Vagina (tissue), 2 donors: ENCODE measurements at regions not wholly inside any gene's neighbourhood (a gene's known extent, or its start where the extent isn't known, plus 50 kb on each side); places are given as distances from the start of the nearest gene placed in this dataset.

ENCODE experiments used
- DNase-seq, 2 donors: peaks; one replicate each; pipeline ENCODE4 v3.0.0-alpha.2; 2017; ENCODE audit errors: extremely low spot score in 2 of 2
- H3K27ac ChIP-seq: fragments of 200-600 bp; sonication (generic); one replicate; pipeline ENCODE4 v1.5.1; 2019
- H3K27me3 ChIP-seq: fragments of 200-600 bp; sonication (generic); one replicate; pipeline ENCODE4 v1.5.1; 2019
- H3K36me3 ChIP-seq, 2 donors: fragments of 200-600 bp; sonication (generic); one replicate each; pipeline ENCODE4 v1.5.1; 2017 to 2019
- H3K4me1 ChIP-seq: fragments of 200-600 bp; sonication (generic); one replicate; pipeline ENCODE4 v1.5.1; 2019
- H3K4me3 ChIP-seq, 2 donors: fragments of 200-600 bp; sonication (generic); 1 replicate in 1 of 2; 2 replicates in 1 of 2; pipeline ENCODE4 v1.5.1; 2016 to 2019
- H3K9me3 ChIP-seq: fragments of 200-600 bp; sonication (generic); one replicate; pipeline ENCODE4 v1.5.1; 2019
- CTCF ChIP-seq, 3 experiments: fragments of 450-650 bp in 2 of 3; fragments of 200-600 bp in 1 of 3; sonication (generic) in 1 of 3; IDR thresholded peaks; one replicate each; pipeline ENCODE4 v1.5.1; 2017 to 2019; ENCODE audit warnings: antibody characterized with exemption in 3 of 3, mild to moderate bottlenecking in 2 of 3, moderate library complexity in 2 of 3
- POLR2A ChIP-seq, 2 donors: fragments of 450-650 bp; IDR thresholded peaks; one replicate each; pipeline ENCODE4 v1.6.1; 2017; ENCODE audit warnings: antibody characterized with exemption in 2 of 2, mild to moderate bottlenecking in 2 of 2, moderate library complexity in 2 of 2
- POLR2AphosphoS5 ChIP-seq, 2 donors: sonication (generic); formaldehyde crosslinking; IDR thresholded peaks; one replicate each; pipeline ENCODE4 v1.9.0; 2017; ENCODE audit warnings: antibody characterized with exemption in 2 of 2, mild to moderate bottlenecking in 2 of 2, low read depth in 1 of 2; ENCODE audit not compliant: insufficient read depth in 1 of 2
- intact Hi-C: fragments of 100-400 bp; cut with DNase I; formaldehyde crosslinking; loops from one replicate; pipeline ENCODE4 v1.15.1; 2023

- Histone ChIP-seq H3K27me3 (no peaks in the 10 kb centered on the region), H3K36me3 (no peaks in the 10 kb centered on the region), H3K4me1 (peaks cover 2% of the 10 kb centered on the region), H3K9me3 (no peaks in the 10 kb centered on the region), H3K27ac (no peak overlapping the region), H3K4me3 (no peak overlapping the region)
- intact Hi-C loops = no loop called here
- no peak for DNase-seq
- TF ChIP-seq CTCF (IDR thresholded peaks at IDR 0.05) = no peak
- TF ChIP-seq POLR2AphosphoS5 (IDR thresholded peaks at IDR 0.05; ENCODE audit: insufficient read depth in 1 of 2, low read depth in 1 of 2) = no peak
- TF ChIP-seq POLR2A (IDR thresholded peaks at IDR 0.05) = no peak
These were observed 167.2 kb upstream of the IRF2BP2 start for GRCh38 chr1:234776876-234777855.

DNA sequence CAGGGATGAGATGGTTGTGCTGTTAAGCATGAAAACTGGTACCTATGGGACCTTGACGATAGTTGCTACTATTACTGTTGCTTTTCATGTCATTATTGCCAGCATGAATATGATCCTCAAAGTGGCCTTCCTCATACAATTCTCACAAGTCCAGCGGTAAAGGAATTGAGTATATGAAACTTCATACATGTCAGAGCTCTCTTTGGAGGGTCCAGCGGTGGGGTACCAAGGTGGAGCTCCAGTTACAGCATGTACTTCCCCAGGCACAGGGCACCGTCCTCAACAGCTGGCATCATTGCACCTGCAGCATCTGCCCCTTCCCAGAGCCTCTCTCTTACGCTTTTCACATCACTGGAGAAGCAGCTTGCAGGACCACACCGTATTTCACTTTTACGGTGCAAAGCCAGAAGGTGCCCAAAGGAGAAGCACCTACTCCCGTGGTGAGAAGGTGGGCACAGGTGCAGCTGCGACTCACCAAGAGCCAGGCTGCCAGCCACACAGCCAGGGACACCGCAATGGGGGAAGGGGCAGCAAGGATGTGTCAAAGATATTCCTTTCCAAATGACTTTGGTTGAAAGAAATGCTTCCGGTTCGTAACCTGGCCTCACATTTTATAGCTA lies 166.4 kb upstream of the IRF2BP2 start:
- no peak overlapping the region for H3K4me3 ChIP-seq
- no peaks in the 10 kb centered on the region for H3K27me3 ChIP-seq
- no peaks in the 10 kb centered on the region for H3K36me3 ChIP-seq
- H3K4me1 ChIP-seq = peaks cover 9% of the 10 kb centered on the region
- intact Hi-C loops = no loop called here
- TF ChIP-seq CTCF (IDR thresholded peaks at IDR 0.05) = no peak
- TF ChIP-seq POLR2AphosphoS5 (IDR thresholded peaks at IDR 0.05; ENCODE audit: insufficient read depth in 1 of 2, low read depth in 1 of 2) = no peak
- no peak for TF ChIP-seq POLR2A (IDR thresholded peaks at IDR 0.05)
- no peak overlapping the region for H3K27ac ChIP-seq
- no peaks in the 10 kb centered on the region for H3K9me3 ChIP-seq
- DNase-seq = no peak

- Histone ChIP-seq H3K4me1 (peaks cover 9% of the 10 kb centered on the region), H3K4me3 (no peak overlapping the region), H3K27ac (no peak overlapping the region), H3K9me3 (no peaks in the 10 kb centered on the region), H3K36me3 (no peaks in the 10 kb centered on the region), H3K27me3 (no peaks in the 10 kb centered on the region)
- intact Hi-C loops = no loop called here
- TF ChIP-seq POLR2A (IDR thresholded peaks at IDR 0.05) (no peak), CTCF (IDR thresholded peaks at IDR 0.05) (no peak), POLR2AphosphoS5 (IDR thresholded peaks at IDR 0.05; ENCODE audit: insufficient read depth in 1 of 2, low read depth in 1 of 2) (no peak)
- DNase-seq = no peak
These were observed 165.7 kb upstream of the IRF2BP2 start for GRCh38 chr1:234775477-234776246.

DNA sequence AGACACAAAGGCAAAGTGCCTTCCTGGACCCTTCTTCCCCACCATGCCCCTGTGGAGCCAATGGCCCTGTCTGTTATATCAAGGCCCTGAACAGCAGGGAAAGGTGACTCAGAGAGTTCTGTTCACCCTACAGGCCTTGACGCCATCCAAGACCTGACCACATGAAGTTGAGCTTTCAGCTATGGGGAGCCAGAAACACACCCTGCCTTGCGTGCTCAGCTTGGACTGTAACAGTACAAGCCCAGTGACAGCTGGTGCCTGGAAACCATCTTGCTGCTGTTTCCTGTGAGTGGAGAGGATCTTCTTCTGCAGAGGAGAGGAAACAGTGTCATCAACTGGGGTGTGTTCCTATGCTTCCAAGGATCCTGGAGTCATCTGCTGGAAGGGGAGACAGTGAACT lies 165.0 kb upstream of the IRF2BP2 start:
- no peak for DNase-seq
- no peaks in the 10 kb centered on the region for H3K27me3 ChIP-seq

DNA sequence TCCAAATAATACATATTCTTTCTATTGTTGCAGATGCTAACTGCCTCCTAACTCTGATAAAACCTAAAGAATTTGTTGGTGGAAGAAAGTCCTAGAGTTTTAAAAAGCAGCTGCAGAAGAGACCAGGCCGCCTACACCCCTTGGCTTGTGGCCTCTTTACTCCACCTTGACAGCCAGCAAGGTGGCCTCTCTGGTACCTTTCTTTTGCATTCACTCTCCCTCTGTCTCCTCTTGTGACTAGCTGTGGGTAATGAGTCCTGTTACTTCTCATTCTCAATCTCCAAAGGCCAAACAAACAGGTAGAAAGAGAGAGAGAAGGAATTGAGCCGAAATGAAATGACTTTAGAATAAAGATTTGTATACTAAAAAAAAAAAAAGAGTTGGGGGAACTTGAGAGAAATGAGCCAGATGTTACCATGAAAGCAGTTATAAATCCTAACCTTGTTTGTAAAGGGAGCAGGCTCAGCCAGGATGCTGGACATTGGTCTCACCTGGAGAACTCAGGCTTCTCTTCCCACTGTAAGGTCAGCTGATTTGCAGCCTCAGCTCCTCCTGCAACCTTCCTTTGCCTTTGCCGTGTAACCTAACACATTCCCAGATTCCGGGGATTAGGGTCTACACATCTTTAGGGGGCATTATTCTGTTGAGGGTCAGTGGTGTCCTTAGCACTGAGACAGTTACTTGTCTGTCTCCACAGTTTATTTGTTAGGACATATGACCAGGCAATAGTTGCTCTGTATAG lies 164.1 kb upstream of the IRF2BP2 start:
- DNase-seq = no peak
- Histone ChIP-seq H3K4me1 (peaks cover 9% of the 10 kb centered on the region), H3K27ac (no peak overlapping the region), H3K27me3 (no peaks in the 10 kb centered on the region), H3K4me3 (no peak overlapping the region), H3K36me3 (no peaks in the 10 kb centered on the region), H3K9me3 (no peaks in the 10 kb centered on the region)
- intact Hi-C loops = no loop called here
- no peak for TF ChIP-seq POLR2AphosphoS5 (IDR thresholded peaks at IDR 0.05; ENCODE audit: insufficient read depth in 1 of 2, low read depth in 1 of 2)
- no peak for TF ChIP-seq POLR2A (IDR thresholded peaks at IDR 0.05)
- no peak for TF ChIP-seq CTCF (IDR thresholded peaks at IDR 0.05)

More for the DNA sequence above, 165.0 kb upstream of the IRF2BP2 start:
- no peak for TF ChIP-seq POLR2AphosphoS5 (IDR thresholded peaks at IDR 0.05; ENCODE audit: insufficient read depth in 1 of 2, low read depth in 1 of 2)
- no peaks in the 10 kb centered on the region for H3K9me3 ChIP-seq
- intact Hi-C loops = no loop called here
- no peaks in the 10 kb centered on the region for H3K36me3 ChIP-seq
- H3K27ac ChIP-seq = no peak overlapping the region
- H3K4me3 ChIP-seq = no peak overlapping the region
- H3K4me1 ChIP-seq = peaks cover 9% of the 10 kb centered on the region
